ENCODE measurements at regions not wholly inside any gene's neighbourhood (a gene's known extent, or its start where the extent isn't known, plus 50 kb on each side); places are given as distances from the start of the nearest gene placed in this dataset.

GRCh38 chr2:104668631-104669030 lies 185.3 kb upstream of the POU3F3 start:
- Histone ChIP-seq H3K9ac (ENCODE audit: low read depth, low read length) (no peak overlapping the region), H4K20me1 (ENCODE audit: insufficient read depth, low read length) (no peaks in the 10 kb centered on the region), H3K79me2 (ENCODE audit: insufficient read depth, low read length) (no peaks in the 10 kb centered on the region), H3K27ac (ENCODE audit: low read length) (no peak overlapping the region), H3K9me3 (ENCODE audit: insufficient read depth, low read length, severe bottlenecking) (no peaks in the 10 kb centered on the region), H3K36me3 (ENCODE audit: insufficient read depth, low read length) (no peaks in the 10 kb centered on the region), H3K4me2 (ENCODE audit: insufficient read depth, low read length) (no peak overlapping the region), H3K27me3 (ENCODE audit: insufficient read depth, low read length, poor library complexity) (peaks cover 3% of the 10 kb centered on the region), H2AFZ (ENCODE audit: low read depth, low read length) (no peak overlapping the region), H3K4me3 (ENCODE audit: low read depth in 1 of 2, low read length in 2 of 2) (no peak overlapping the region), H3K4me1 (ENCODE audit: insufficient read depth, low read length) (no peaks in the 10 kb centered on the region)
- no peak for TF ChIP-seq EZH2 (IDR thresholded peaks at IDR 0.05; ENCODE audit: borderline replicate concordance, low read depth, low read length, severe bottlenecking)
- TF ChIP-seq, protein P1, sequence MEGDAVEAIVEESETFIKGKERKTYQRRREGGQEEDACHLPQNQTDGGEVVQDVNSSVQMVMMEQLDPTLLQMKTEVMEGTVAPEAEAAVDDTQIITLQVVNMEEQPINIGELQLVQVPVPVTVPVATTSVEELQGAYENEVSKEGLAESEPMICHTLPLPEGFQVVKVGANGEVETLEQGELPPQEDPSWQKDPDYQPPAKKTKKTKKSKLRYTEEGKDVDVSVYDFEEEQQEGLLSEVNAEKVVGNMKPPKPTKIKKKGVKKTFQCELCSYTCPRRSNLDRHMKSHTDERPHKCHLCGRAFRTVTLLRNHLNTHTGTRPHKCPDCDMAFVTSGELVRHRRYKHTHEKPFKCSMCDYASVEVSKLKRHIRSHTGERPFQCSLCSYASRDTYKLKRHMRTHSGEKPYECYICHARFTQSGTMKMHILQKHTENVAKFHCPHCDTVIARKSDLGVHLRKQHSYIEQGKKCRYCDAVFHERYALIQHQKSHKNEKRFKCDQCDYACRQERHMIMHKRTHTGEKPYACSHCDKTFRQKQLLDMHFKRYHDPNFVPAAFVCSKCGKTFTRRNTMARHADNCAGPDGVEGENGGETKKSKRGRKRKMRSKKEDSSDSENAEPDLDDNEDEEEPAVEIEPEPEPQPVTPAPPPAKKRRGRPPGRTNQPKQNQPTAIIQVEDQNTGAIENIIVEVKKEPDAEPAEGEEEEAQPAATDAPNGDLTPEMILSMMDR (IDR thresholded peaks at IDR 0.05; ENCODE audit: borderline replicate concordance, extremely low read depth, low read length, poor library complexity, severe bottlenecking): no peak
- no peak for ATAC-seq (ENCODE audit: insufficient read depth, low read depth)
- DNase-seq: no peak

DNA sequence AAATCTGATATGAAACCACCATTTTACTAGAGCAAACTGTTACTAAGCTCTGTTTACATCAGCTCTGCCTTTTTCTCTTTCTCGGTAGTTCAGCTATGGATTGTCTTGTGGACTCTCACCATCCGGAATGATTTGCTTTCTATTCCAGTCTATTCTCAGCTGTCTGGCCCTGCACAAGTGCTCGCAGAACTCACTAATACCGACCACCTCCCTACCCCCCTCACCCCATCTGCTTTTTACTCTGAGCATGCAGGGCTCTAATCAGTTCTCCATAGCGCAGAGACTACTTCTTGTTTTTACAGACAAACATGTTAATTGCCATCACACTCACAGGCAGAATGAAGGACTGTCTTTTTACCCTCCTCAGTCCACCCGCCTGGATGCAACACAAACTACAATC lies 180.7 kb upstream of the POU3F3 start:
- Histone ChIP-seq H2AFZ (ENCODE audit: low read depth, low read length) (no peak overlapping the region), H4K20me1 (ENCODE audit: insufficient read depth, low read length) (no peaks in the 10 kb centered on the region), H3K4me2 (ENCODE audit: insufficient read depth, low read length) (no peak overlapping the region), H3K27me3 (ENCODE audit: insufficient read depth, low read length, poor library complexity) (no peaks in the 10 kb centered on the region), H3K9me3 (ENCODE audit: insufficient read depth, low read length, severe bottlenecking) (no peaks in the 10 kb centered on the region), H3K27ac (ENCODE audit: low read length) (no peak overlapping the region), H3K4me3 (ENCODE audit: low read depth in 1 of 2, low read length in 2 of 2) (no peak overlapping the region), H3K4me1 (ENCODE audit: insufficient read depth, low read length) (no peaks in the 10 kb centered on the region), H3K79me2 (ENCODE audit: insufficient read depth, low read length) (no peaks in the 10 kb centered on the region), H3K36me3 (ENCODE audit: insufficient read depth, low read length) (no peaks in the 10 kb centered on the region), H3K9ac (ENCODE audit: low read depth, low read length) (no peak overlapping the region)
- DNase-seq: no peak
- no peak for ATAC-seq (ENCODE audit: insufficient read depth, low read depth)
- TF ChIP-seq EZH2 (IDR thresholded peaks at IDR 0.05; ENCODE audit: borderline replicate concordance, low read depth, low read length, severe bottlenecking): no peak
- TF ChIP-seq, protein P1 (IDR thresholded peaks at IDR 0.05; ENCODE audit: borderline replicate concordance, extremely low read depth, low read length, poor library complexity, severe bottlenecking): no peak

GRCh38 chr2:104678181-104678580 lies 175.7 kb upstream of the POU3F3 start:
- Histone ChIP-seq H3K79me2 (ENCODE audit: insufficient read depth, low read length) (no peaks in the 10 kb centered on the region), H3K9ac (ENCODE audit: low read depth, low read length) (no peak overlapping the region), H3K4me3 (ENCODE audit: low read depth in 1 of 2, low read length in 2 of 2) (no peak overlapping the region), H3K27me3 (ENCODE audit: insufficient read depth, low read length, poor library complexity) (no peaks in the 10 kb centered on the region), H2AFZ (ENCODE audit: low read depth, low read length) (no peak overlapping the region), H3K27ac (ENCODE audit: low read length) (no peak overlapping the region), H3K9me3 (ENCODE audit: insufficient read depth, low read length, severe bottlenecking) (no peaks in the 10 kb centered on the region), H3K36me3 (ENCODE audit: insufficient read depth, low read length) (no peaks in the 10 kb centered on the region), H3K4me1 (ENCODE audit: insufficient read depth, low read length) (no peaks in the 10 kb centered on the region), H4K20me1 (ENCODE audit: insufficient read depth, low read length) (no peaks in the 10 kb centered on the region), H3K4me2 (ENCODE audit: insufficient read depth, low read length) (no peak overlapping the region)
- DNase-seq: no peak
- TF ChIP-seq EZH2 (IDR thresholded peaks at IDR 0.05; ENCODE audit: borderline replicate concordance, low read depth, low read length, severe bottlenecking): no peak
- TF ChIP-seq, protein P1 (IDR thresholded peaks at IDR 0.05; ENCODE audit: borderline replicate concordance, extremely low read depth, low read length, poor library complexity, severe bottlenecking): no peak
- ATAC-seq (ENCODE audit: insufficient read depth, low read depth): no peak

- Histone ChIP-seq H3K27me3 (ENCODE audit: insufficient read depth, low read length, poor library complexity) (no peaks in the 10 kb centered on the region), H3K9ac (ENCODE audit: low read depth, low read length) (no peak overlapping the region), H3K4me1 (ENCODE audit: insufficient read depth, low read length) (no peaks in the 10 kb centered on the region), H3K4me2 (ENCODE audit: insufficient read depth, low read length) (no peak overlapping the region), H3K4me3 (ENCODE audit: low read depth in 1 of 2, low read length in 2 of 2) (no peak overlapping the region), H4K20me1 (ENCODE audit: insufficient read depth, low read length) (no peaks in the 10 kb centered on the region), H3K36me3 (ENCODE audit: insufficient read depth, low read length) (no peaks in the 10 kb centered on the region), H2AFZ (ENCODE audit: low read depth, low read length) (no peak overlapping the region), H3K79me2 (ENCODE audit: insufficient read depth, low read length) (no peaks in the 10 kb centered on the region), H3K27ac (ENCODE audit: low read length) (no peak overlapping the region), H3K9me3 (ENCODE audit: insufficient read depth, low read length, severe bottlenecking) (no peaks in the 10 kb centered on the region)
- DNase-seq (no peak), ATAC-seq (ENCODE audit: insufficient read depth, low read depth) (no peak)
- no peak for TF ChIP-seq EZH2 (IDR thresholded peaks at IDR 0.05; ENCODE audit: borderline replicate concordance, low read depth, low read length, severe bottlenecking)
- TF ChIP-seq, protein P1 (IDR thresholded peaks at IDR 0.05; ENCODE audit: borderline replicate concordance, extremely low read depth, low read length, poor library complexity, severe bottlenecking): no peak
These were observed 168.3 kb upstream of the POU3F3 start for GRCh38 chr2:104685591-104685990.
